ENCODE measurements at regions not wholly inside any gene's neighbourhood (a gene's known extent, or its start where the extent isn't known, plus 50 kb on each side); places are given as distances from the start of the nearest gene placed in this dataset.

DNA sequence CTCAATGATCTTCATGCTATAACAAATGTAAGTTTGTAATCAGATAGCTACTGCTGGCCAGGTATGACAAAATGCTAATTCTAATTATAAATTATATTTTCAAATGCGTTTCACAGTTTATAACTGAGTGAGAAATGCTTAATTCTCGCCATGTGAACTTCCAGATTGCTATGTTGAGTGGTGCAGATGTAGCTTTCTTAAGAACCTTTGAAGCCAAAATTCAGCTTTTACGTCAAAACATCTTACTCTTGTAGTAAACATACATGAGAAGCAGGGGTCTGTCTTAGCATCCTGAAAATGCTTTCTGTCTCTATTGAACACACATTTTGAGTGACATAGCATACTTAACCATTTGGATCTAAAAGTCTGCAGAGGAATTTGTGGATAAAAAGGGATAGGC is 176.5 kb upstream of the PRICKLE1 start:
- TF ChIP-seq, protein P1, sequence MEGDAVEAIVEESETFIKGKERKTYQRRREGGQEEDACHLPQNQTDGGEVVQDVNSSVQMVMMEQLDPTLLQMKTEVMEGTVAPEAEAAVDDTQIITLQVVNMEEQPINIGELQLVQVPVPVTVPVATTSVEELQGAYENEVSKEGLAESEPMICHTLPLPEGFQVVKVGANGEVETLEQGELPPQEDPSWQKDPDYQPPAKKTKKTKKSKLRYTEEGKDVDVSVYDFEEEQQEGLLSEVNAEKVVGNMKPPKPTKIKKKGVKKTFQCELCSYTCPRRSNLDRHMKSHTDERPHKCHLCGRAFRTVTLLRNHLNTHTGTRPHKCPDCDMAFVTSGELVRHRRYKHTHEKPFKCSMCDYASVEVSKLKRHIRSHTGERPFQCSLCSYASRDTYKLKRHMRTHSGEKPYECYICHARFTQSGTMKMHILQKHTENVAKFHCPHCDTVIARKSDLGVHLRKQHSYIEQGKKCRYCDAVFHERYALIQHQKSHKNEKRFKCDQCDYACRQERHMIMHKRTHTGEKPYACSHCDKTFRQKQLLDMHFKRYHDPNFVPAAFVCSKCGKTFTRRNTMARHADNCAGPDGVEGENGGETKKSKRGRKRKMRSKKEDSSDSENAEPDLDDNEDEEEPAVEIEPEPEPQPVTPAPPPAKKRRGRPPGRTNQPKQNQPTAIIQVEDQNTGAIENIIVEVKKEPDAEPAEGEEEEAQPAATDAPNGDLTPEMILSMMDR (IDR thresholded peaks at IDR 0.05; ENCODE audit: low read depth, low read length) = no peak
- TF ChIP-seq POLR2A (IDR thresholded peaks at IDR 0.05; ENCODE audit: extremely low read depth, insufficient read length) (no peak), MYC (IDR thresholded peaks at IDR 0.05; ENCODE audit: low read depth, low read length) (no peak)
- TF ChIP-seq, protein P2, sequence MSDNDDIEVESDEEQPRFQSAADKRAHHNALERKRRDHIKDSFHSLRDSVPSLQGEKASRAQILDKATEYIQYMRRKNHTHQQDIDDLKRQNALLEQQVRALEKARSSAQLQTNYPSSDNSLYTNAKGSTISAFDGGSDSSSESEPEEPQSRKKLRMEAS (IDR thresholded peaks at IDR 0.05; ENCODE audit: low read depth, low read length) = no peak
